ENCODE measurements at regions not wholly inside any gene's neighbourhood (a gene's known extent, or its start where the extent isn't known, plus 50 kb on each side); places are given as distances from the start of the nearest gene placed in this dataset.
"Not testable (repeated sequence)": the region's sequence is repeated elsewhere in the genome, so short reads cannot be mapped to it uniquely, and the experiment has no call there.

- DNase-seq (ENCODE audit: extremely low read depth, low read depth) = no peak
Measured at GRCh38 chr22:22976033-22976922, 88.7 kb downstream of the IGLL5 start.

GRCh38 chr22:22977479-22978200 lies 90.0 kb downstream of the IGLL5 start:
- DNase-seq (ENCODE audit: extremely low read depth, low read depth) = no peak

- no peak for DNase-seq (ENCODE audit: extremely low read depth, low read depth)
Measured at GRCh38 chr22:22978637-22979036, 91.0 kb downstream of the IGLL5 start.

- DNase-seq (ENCODE audit: extremely low read depth, low read depth) = no peak
Measured at GRCh38 chr22:22979121-22979724, 91.1 kb upstream of the GNAZ start.

- DNase-seq (ENCODE audit: extremely low read depth, low read depth) = no peak
Measured at GRCh38 chr22:22979954-22980353, 90.4 kb upstream of the GNAZ start.

GRCh38 chr22:22981670-22982571 lies 88.4 kb upstream of the GNAZ start:
- DNase-seq (ENCODE audit: extremely low read depth, low read depth) = no peak

GRCh38 chr22:22982616-22983015 lies 87.7 kb upstream of the GNAZ start:
- no peak for DNase-seq (ENCODE audit: extremely low read depth, low read depth)

GRCh38 chr22:22983123-22983522 lies 87.2 kb upstream of the GNAZ start:
- DNase-seq (ENCODE audit: extremely low read depth, low read depth) = no peak

GRCh38 chr22:22983816-22984215 lies 86.5 kb upstream of the GNAZ start:
- DNase-seq (ENCODE audit: extremely low read depth, low read depth) = no peak

GRCh38 chr22:22984967-22985366 lies 85.4 kb upstream of the GNAZ start:
- no peak for DNase-seq (ENCODE audit: extremely low read depth, low read depth)

GRCh38 chr22:22986008-22986407 lies 84.3 kb upstream of the GNAZ start:
- no peak for DNase-seq (ENCODE audit: extremely low read depth, low read depth)

- DNase-seq (ENCODE audit: extremely low read depth, low read depth) = no peak
Measured at GRCh38 chr22:22986640-22987039, 83.7 kb upstream of the GNAZ start.

GRCh38 chr22:22988150-22988549 lies 82.2 kb upstream of the GNAZ start:
- no peak for DNase-seq (ENCODE audit: extremely low read depth, low read depth)

- no peak for DNase-seq (ENCODE audit: extremely low read depth, low read depth)
Measured at GRCh38 chr22:22988785-22989184, 81.5 kb upstream of the GNAZ start.

- no peak for DNase-seq (ENCODE audit: extremely low read depth, low read depth)
Measured at GRCh38 chr22:22989856-22990255, 80.5 kb upstream of the GNAZ start.

- not testable (repeated sequence) for DNase-seq (ENCODE audit: extremely low read depth, low read depth)
Measured at GRCh38 chr22:22990711-22991505, 79.4 kb upstream of the GNAZ start.

- no peak for DNase-seq (ENCODE audit: extremely low read depth, low read depth)
Measured at GRCh38 chr22:22992474-22992873, 77.8 kb upstream of the GNAZ start.

- DNase-seq (ENCODE audit: extremely low read depth, low read depth) = no peak
Measured at GRCh38 chr22:22993184-22993583, 77.1 kb upstream of the GNAZ start.

GRCh38 chr22:22995166-22995565 lies 75.2 kb upstream of the GNAZ start:
- DNase-seq (ENCODE audit: extremely low read depth, low read depth) = no peak

Data from NCI-H460 (cell line).